GM12878 (cell line): ENCODE measurements at regions not wholly inside any gene's neighbourhood (a gene's known extent, or its start where the extent isn't known, plus 50 kb on each side); places are given as distances from the start of the nearest gene placed in this dataset.

Experiments used
- ASH2L ChIP-seq: fragments of 300-600, 200-600 bp; sonication (generic); IDR thresholded peaks from 2 replicates; pipeline ENCODE4 v1.6.1; 2017; ENCODE audit warnings: low read depth, mild to moderate bottlenecking, borderline replicate concordance
- CREM ChIP-seq: IDR thresholded peaks from 2 replicates; pipeline ENCODE4 v1.6.1; 2014; ENCODE audit warnings: antibody characterized with exemption, low read depth
- EP300 ChIP-seq, 2 experiments: fragments of 150-350 bp in 1 of 2; IDR thresholded peaks; 2 replicates each; pipeline ENCODE4 v1.6.1; 2011 to 2012; ENCODE audit warnings: low read depth in 2 of 2, low read length in 2 of 2, borderline replicate concordance in 1 of 2, improper control_type of control experiment in 1 of 2, inconsistent platforms in 1 of 2; ENCODE audit not compliant: control insufficient read depth in 1 of 2
- POLR2A ChIP-seq: IDR thresholded peaks from 2 replicates; pipeline ENCODE4 v1.6.1; 2011; ENCODE audit warnings: low read depth, mild to moderate bottlenecking, low read length
- SMARCA5 ChIP-seq: fragments of 450-650 bp; IDR thresholded peaks from 2 replicates; pipeline ENCODE4 v1.6.1; 2017; ENCODE audit warnings: mild to moderate bottlenecking
- ZNF24 ChIP-seq: fragments of 450-650 bp; IDR thresholded peaks from 2 replicates; pipeline ENCODE4 v1.6.1; 2017; ENCODE audit warnings: antibody characterized with exemption, mild to moderate bottlenecking
- TF ChIP-seq, protein P1 (sequence below), 3 experiments: IDR thresholded peaks in 2 of 3; conservative IDR thresholded peaks in 1 of 3; 2 replicates each; pipeline ENCODE4 v1.5.1; 2011; ENCODE audit warnings: low read depth in 3 of 3, low read length in 3 of 3, mild to moderate bottlenecking in 3 of 3, control low read depth in 2 of 3, moderate library complexity in 2 of 3, inconsistent platforms in 1 of 3, mixed read lengths in 1 of 3; ENCODE audit not compliant: control insufficient read depth in 2 of 3, insufficient read depth in 1 of 3; ENCODE audit errors: extremely low read depth in 1 of 3

DNA sequence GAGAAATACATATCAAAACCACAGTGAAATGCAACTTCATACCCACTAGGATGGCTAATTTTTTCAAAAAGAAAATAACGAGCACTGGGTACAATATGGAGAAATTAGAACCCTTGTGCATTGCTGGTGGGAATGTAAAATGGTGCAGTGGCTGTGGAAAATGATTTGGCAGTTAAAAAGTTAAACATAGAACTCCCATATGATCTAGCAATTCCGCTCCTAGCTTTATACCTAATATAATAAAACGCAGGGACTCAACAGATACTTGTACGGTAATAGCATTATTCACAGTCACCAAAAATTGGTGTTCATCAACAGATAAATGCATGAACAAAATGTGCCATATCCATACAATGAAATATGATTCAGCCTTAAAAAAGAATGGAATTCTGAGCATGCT is 58.8 kb upstream of the PLPP4 start:
- TF ChIP-seq CREM = no peak
- no peak for TF ChIP-seq ASH2L
- no peak for TF ChIP-seq POLR2A
- no peak for TF ChIP-seq EP300 (IDR thresholded peaks at IDR 0.05; ENCODE audit: borderline replicate concordance in 1 of 2, control insufficient read depth in 1 of 2, low read depth in 2 of 2, low read length in 2 of 2)
- TF ChIP-seq, protein P1, sequence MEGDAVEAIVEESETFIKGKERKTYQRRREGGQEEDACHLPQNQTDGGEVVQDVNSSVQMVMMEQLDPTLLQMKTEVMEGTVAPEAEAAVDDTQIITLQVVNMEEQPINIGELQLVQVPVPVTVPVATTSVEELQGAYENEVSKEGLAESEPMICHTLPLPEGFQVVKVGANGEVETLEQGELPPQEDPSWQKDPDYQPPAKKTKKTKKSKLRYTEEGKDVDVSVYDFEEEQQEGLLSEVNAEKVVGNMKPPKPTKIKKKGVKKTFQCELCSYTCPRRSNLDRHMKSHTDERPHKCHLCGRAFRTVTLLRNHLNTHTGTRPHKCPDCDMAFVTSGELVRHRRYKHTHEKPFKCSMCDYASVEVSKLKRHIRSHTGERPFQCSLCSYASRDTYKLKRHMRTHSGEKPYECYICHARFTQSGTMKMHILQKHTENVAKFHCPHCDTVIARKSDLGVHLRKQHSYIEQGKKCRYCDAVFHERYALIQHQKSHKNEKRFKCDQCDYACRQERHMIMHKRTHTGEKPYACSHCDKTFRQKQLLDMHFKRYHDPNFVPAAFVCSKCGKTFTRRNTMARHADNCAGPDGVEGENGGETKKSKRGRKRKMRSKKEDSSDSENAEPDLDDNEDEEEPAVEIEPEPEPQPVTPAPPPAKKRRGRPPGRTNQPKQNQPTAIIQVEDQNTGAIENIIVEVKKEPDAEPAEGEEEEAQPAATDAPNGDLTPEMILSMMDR (IDR thresholded peaks at IDR 0.05 in 2 of 3, conservative IDR thresholded peaks at IDR 0.05 in 1 of 3; ENCODE audit: control insufficient read depth in 2 of 3, extremely low read depth in 1 of 3, insufficient read depth in 1 of 3, low read depth in 3 of 3, low read length in 3 of 3) = no peak
- TF ChIP-seq ZNF24 = no peak
- TF ChIP-seq SMARCA5 = no peak
